OCI-LY3 (cell line): ENCODE measurements at regions not wholly inside any gene's neighbourhood (a gene's known extent, or its start where the extent isn't known, plus 50 kb on each side); places are given as distances from the start of the nearest gene placed in this dataset.

Experiments used
- H2AFZ ChIP-seq: fragments of 200-600, 300-600 bp; shearing (Covaris generic); 2 replicates; pipeline ENCODE4 v1.6.0; 2014; ENCODE audit warnings: antibody characterized with exemption, low read depth, low read length
- H3K27ac ChIP-seq: fragments of 200-600, 300-600 bp; sonication (generic); 2 replicates; pipeline ENCODE4 v1.5.1; 2014; ENCODE audit warnings: mild to moderate bottlenecking, low read length, moderate library complexity, mixed read lengths
- H3K27me3 ChIP-seq: fragments of 200-600, 300-600 bp; sonication (generic); 2 replicates; pipeline ENCODE4 v1.6.1; 2014; ENCODE audit warnings: low read depth, low read length, mixed read lengths
- H3K36me3 ChIP-seq: fragments of 200-600, 300-600 bp; sonication (generic); replicated peaks from 2 replicates; pipeline ENCODE3; 2014; ENCODE audit warnings: low read depth, low read length, mixed read lengths
- H3K4me1 ChIP-seq: fragments of 300-600, 200-600 bp; sonication (generic); 2 replicates; pipeline ENCODE4 v1.6.1; 2014; ENCODE audit warnings: low read length, mixed read lengths
- H3K4me2 ChIP-seq: fragments of 200-600, 300-600 bp; sonication (generic); 2 replicates; pipeline ENCODE4 v1.6.1; 2014; ENCODE audit warnings: low read length, mixed read lengths
- H3K4me3 ChIP-seq: fragments of 300-600, 200-600 bp; sonication (generic); 2 replicates; pipeline ENCODE4 v1.5.1; 2014; ENCODE audit warnings: antibody characterized with exemption, mild to moderate bottlenecking, low read length, moderate library complexity
- H3K79me2 ChIP-seq: fragments of 300-600, 200-600 bp; shearing (Covaris generic); 2 replicates; pipeline ENCODE4 v1.6.1; 2014; ENCODE audit warnings: mild to moderate bottlenecking, low read length, mixed read lengths
- H3K9ac ChIP-seq: fragments of 300-600, 200-600 bp; shearing (Covaris generic); 2 replicates; pipeline ENCODE4 v1.6.0; 2014; ENCODE audit warnings: mild to moderate bottlenecking, low read length, moderate library complexity
- H3K9me3 ChIP-seq: fragments of 200-600, 300-600 bp; shearing (Covaris generic); 2 replicates; pipeline ENCODE4 v1.6.1; 2014; ENCODE audit warnings: low read length, mixed read lengths; ENCODE audit not compliant: insufficient read depth
- H4K20me1 ChIP-seq: fragments of 200-600, 300-600 bp; sonication (generic); 2 replicates; pipeline ENCODE4 v1.6.1; 2016; ENCODE audit warnings: low read length, mixed read lengths; ENCODE audit not compliant: insufficient read depth
- EZH2phosphoT487 ChIP-seq: fragments of 200-600 bp; shearing (Covaris generic); IDR thresholded peaks from 2 replicates; pipeline ENCODE4 v1.6.1; 2018; ENCODE audit warnings: antibody characterized with exemption, mixed run types, low read depth
- TF ChIP-seq, protein P1 (sequence below): fragments of 200-600, 300-600 bp; sonication (generic); IDR thresholded peaks from 2 replicates; pipeline ENCODE4 v1.5.1; 2014; ENCODE audit warnings: antibody characterized with exemption, low read length, low read depth

DNA sequence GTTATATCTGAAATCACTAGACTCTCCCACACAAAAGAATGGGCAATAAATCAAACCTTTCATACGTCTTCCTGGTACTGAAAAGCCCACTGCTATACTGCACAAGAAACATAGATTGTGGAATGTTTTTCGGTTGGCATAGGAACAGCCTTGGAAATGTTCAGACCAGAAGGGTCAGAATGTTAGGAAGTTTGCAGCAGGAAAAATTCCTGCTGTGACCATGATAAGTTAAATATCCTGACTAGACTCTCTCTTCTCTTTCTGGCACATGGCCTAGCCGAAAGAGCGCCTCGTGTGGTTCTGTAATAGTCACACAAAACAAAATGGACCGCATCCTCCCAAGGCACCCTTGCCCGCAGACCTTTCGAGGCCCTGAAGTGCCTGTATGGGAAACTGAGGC, 427.2 kb downstream of the COG6 start:
- no peaks in the 10 kb centered on the region for H3K4me1 ChIP-seq
- no peak overlapping the region for H3K4me3 ChIP-seq
- H3K79me2 ChIP-seq = no peaks in the 10 kb centered on the region
- H3K36me3 ChIP-seq = no peaks in the 10 kb centered on the region
- H2AFZ ChIP-seq = no peak overlapping the region
- H3K27ac ChIP-seq = no peak overlapping the region
- no peaks in the 10 kb centered on the region for H4K20me1 ChIP-seq
- peaks cover 10% of the 10 kb centered on the region for H3K27me3 ChIP-seq
- no peak overlapping the region for H3K9ac ChIP-seq
- H3K9me3 ChIP-seq = no peaks in the 10 kb centered on the region
- no peak overlapping the region for H3K4me2 ChIP-seq
- TF ChIP-seq, protein P1, sequence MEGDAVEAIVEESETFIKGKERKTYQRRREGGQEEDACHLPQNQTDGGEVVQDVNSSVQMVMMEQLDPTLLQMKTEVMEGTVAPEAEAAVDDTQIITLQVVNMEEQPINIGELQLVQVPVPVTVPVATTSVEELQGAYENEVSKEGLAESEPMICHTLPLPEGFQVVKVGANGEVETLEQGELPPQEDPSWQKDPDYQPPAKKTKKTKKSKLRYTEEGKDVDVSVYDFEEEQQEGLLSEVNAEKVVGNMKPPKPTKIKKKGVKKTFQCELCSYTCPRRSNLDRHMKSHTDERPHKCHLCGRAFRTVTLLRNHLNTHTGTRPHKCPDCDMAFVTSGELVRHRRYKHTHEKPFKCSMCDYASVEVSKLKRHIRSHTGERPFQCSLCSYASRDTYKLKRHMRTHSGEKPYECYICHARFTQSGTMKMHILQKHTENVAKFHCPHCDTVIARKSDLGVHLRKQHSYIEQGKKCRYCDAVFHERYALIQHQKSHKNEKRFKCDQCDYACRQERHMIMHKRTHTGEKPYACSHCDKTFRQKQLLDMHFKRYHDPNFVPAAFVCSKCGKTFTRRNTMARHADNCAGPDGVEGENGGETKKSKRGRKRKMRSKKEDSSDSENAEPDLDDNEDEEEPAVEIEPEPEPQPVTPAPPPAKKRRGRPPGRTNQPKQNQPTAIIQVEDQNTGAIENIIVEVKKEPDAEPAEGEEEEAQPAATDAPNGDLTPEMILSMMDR = no peak
- TF ChIP-seq EZH2phosphoT487 = no peak

DNA sequence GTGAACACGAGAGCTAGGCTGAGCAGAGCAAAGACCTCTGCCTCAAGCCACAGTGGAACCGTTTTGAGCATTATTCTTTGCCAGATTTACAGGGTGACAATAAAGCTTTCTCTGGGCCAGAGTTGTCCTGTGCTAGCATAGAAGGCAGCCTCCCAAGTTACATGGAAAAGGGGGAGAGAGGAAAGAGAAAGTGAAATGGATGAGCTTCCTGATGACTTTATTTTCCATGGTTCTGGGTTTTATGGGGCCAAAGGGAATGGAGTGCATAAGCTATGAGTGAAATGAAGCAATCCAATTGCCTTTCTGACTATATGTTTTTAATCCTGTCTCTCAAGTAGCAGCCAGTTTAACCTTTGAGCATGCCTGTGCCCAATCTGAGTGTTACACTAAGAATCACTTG, 428.4 kb downstream of the COG6 start:
- Histone ChIP-seq H3K4me1 (no peaks in the 10 kb centered on the region), H3K9me3 (no peaks in the 10 kb centered on the region), H3K27me3 (peaks cover 10% of the 10 kb centered on the region), H4K20me1 (no peaks in the 10 kb centered on the region), H3K36me3 (no peaks in the 10 kb centered on the region), H3K4me2 (no peak overlapping the region), H3K9ac (no peak overlapping the region), H3K79me2 (no peaks in the 10 kb centered on the region), H3K4me3 (no peak overlapping the region), H3K27ac (no peak overlapping the region), H2AFZ (no peak overlapping the region)
- no peak for TF ChIP-seq EZH2phosphoT487
- TF ChIP-seq, protein P1 = no peak

DNA sequence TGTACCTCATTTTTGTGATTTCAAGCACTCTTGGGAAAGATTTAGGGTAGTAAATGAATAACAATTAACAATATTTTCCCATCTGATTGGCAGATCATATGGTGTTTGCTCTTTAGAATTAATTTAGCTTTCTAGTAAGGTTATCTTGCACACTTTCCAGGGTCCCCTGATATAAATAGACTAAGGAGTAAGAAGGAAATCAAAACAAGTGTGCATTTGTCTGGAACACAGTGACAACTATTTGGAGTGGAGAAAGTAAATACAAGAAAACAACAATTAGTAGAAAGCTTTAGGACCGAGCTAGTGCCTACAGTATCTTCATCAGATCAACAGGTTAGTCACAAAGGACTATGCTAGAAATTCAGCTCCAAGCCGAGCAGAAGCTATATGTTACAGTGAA, 429.5 kb downstream of the COG6 start:
- peaks cover 10% of the 10 kb centered on the region for H3K27me3 ChIP-seq
- no peaks in the 10 kb centered on the region for H3K79me2 ChIP-seq
- H4K20me1 ChIP-seq = no peaks in the 10 kb centered on the region
- no peaks in the 10 kb centered on the region for H3K36me3 ChIP-seq
- H3K4me1 ChIP-seq = no peaks in the 10 kb centered on the region
- H3K9me3 ChIP-seq = no peaks in the 10 kb centered on the region
- H3K27ac ChIP-seq = no peak overlapping the region
- TF ChIP-seq EZH2phosphoT487 = no peak
- TF ChIP-seq, protein P1 = no peak
- no peak overlapping the region for H3K9ac ChIP-seq
- H2AFZ ChIP-seq = no peak overlapping the region
- no peak overlapping the region for H3K4me3 ChIP-seq
- no peak overlapping the region for H3K4me2 ChIP-seq

DNA sequence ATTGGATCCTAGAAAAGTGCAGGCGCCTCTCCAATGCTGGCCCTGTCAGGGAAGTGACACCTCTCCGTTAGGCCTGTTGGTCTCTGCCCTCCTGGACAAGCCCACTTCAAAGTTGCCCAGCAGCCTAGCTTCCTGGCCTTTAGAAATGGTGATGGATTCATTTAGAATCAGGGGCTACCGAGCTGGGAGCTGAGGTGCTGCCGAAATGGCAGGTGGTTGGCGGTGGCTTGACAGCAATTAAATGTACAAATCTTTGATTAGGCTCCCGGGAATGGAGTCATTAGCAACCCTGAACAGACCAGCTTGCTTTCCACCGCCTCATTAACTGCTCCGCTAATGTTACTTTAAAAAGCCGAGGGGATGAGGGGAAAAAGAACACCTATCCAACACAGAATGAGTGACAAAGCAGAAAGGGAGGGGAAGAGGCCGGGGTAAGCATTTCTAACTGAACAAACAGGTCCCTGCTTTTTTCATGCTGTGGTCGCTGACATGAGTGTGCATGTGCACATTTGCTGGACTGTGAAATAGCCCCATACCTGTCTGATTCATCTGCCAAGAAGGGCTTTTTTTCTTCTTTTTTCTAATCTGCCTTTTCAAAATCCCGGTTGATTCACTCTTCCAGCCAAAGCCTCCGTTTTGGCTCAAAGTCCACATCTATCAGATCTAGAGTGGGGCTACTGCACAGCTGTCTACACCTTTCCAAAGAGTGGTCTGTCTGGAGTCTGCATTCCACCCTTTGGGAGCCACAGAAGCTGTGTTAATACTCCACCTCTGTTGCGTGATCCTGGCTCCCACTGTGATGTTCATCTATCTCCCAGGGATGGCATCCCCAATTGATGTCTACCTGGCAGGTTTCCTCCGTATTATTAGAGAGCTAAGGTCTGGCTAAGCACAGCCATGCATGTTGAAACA, 431.9 kb downstream of the COG6 start:
- no peak overlapping the region for H2AFZ ChIP-seq
- H3K36me3 ChIP-seq = no peaks in the 10 kb centered on the region
- H3K79me2 ChIP-seq = no peaks in the 10 kb centered on the region
- no peaks in the 10 kb centered on the region for H4K20me1 ChIP-seq
- no peaks in the 10 kb centered on the region for H3K4me1 ChIP-seq
- H3K27ac ChIP-seq = no peak overlapping the region
- H3K9me3 ChIP-seq = no peaks in the 10 kb centered on the region
- no peak overlapping the region for H3K4me3 ChIP-seq
- H3K4me2 ChIP-seq = no peak overlapping the region
- H3K9ac ChIP-seq = no peak overlapping the region
- TF ChIP-seq, protein P1 = no peak
- TF ChIP-seq EZH2phosphoT487 = no peak
- H3K27me3 ChIP-seq = peaks cover 26% of the 10 kb centered on the region
